ENCODE measurements at regions not wholly inside any gene's neighbourhood (a gene's known extent, or its start where the extent isn't known, plus 50 kb on each side); places are given as distances from the start of the nearest gene placed in this dataset.

- TF ChIP-seq CTCF (IDR thresholded peaks at IDR 0.05) (no peak), POLR2A (IDR thresholded peaks at IDR 0.05) (no peak)
These were observed 743.7 kb downstream of the C4orf33 start for GRCh38 chr4:129839687-129840086.

Data from right lobe of liver (tissue), 4 donors.